GM12872 (cell line): ENCODE measurements at regions not wholly inside any gene's neighbourhood (a gene's known extent, or its start where the extent isn't known, plus 50 kb on each side); places are given as distances from the start of the nearest gene placed in this dataset.

Experiments
- TF ChIP-seq, protein P1 (sequence below): IDR thresholded peaks from 3 replicates; pipeline ENCODE4 v1.5.1; 2011; ENCODE audit warnings: low read depth, mild to moderate bottlenecking, low read length, moderate library complexity; ENCODE audit not compliant: insufficient read depth

DNA sequence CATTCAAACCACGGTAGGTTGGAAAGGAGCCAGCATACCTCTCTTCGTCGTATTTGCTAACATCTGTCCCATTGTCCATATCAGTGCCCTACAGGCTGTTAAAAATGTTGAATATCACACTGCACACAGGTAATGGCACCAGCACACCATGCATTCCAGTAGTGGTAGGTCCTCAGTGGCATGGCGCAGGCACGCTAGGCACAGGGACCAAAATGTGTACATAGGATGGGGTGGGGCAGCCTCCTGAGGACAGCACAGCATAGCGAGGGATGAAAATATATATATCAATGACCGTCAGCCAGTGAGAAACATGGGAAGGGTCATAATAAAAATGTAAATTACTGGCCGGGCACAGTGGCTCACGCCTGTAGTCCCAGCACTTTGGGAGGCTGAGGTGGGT, 99.9 kb upstream of the CTBP2 start:
- TF ChIP-seq, protein P1, sequence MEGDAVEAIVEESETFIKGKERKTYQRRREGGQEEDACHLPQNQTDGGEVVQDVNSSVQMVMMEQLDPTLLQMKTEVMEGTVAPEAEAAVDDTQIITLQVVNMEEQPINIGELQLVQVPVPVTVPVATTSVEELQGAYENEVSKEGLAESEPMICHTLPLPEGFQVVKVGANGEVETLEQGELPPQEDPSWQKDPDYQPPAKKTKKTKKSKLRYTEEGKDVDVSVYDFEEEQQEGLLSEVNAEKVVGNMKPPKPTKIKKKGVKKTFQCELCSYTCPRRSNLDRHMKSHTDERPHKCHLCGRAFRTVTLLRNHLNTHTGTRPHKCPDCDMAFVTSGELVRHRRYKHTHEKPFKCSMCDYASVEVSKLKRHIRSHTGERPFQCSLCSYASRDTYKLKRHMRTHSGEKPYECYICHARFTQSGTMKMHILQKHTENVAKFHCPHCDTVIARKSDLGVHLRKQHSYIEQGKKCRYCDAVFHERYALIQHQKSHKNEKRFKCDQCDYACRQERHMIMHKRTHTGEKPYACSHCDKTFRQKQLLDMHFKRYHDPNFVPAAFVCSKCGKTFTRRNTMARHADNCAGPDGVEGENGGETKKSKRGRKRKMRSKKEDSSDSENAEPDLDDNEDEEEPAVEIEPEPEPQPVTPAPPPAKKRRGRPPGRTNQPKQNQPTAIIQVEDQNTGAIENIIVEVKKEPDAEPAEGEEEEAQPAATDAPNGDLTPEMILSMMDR, result no peak

GRCh38 chr10:125259651-125260050, 99.3 kb upstream of the CTBP2 start:
- TF ChIP-seq, protein P1, result no peak

GRCh38 chr10:125258676-125259075, 98.3 kb upstream of the CTBP2 start:
- TF ChIP-seq, protein P1, result no peak

DNA sequence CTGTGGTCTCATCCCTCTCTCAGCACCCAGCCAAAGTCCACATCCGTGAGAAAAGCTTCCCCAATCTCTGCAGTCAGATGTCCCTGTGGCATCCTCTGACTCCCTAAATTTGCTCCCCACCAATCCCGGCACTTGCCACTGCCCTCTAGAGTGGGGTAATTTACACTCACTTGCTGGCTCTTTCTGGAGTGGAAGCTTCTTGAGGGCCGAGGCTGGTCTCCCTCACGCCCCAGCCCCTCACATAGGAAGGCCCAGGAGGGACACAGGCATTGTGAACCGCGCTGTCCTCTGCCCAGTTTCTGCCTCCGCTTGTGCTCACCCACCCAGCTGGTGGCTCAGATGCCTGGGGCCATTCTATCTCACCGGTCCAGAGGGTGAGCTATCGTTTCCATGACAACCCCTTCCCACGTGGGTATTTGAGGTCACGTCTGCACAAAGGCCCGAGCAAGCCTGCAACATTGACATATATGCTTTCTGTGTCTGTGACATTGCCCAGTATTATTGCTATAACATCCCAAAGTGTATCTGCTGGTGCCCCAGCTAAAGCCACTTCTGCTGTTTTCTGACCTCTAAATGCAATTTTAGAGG, 97.3 kb upstream of the CTBP2 start:
- TF ChIP-seq, protein P1, result no peak

DNA sequence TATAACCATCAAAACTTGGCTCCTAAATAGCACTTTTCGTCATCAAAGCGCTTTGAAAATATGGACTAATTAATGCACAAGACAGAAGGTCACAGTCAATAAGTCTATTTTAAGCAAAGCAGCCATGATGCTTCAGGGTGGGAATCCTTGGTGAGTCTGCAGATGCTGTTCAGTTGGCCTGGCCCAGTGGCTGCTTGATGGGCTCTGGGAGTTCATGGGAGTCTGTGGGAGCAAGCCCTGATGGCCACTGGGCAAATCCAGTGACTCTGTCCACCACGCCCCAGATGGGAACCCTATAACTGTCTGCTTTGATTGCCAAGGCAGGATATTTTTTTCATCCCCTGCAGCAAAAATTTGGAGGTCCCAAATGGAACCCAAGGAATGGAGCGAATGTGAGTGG, 95.7 kb upstream of the CTBP2 start:
- TF ChIP-seq, protein P1, result no peak

- TF ChIP-seq, protein P1, result no peak
Measured at GRCh38 chr10:125252937-125253336, 92.6 kb upstream of the CTBP2 start.

- TF ChIP-seq, protein P1, result no peak
Measured at GRCh38 chr10:125249948-125250347, 89.6 kb upstream of the CTBP2 start.
